ENCODE measurements at regions not wholly inside any gene's neighbourhood (a gene's known extent, or its start where the extent isn't known, plus 50 kb on each side); places are given as distances from the start of the nearest gene placed in this dataset.
A peak's percentile ranks its signal among the peaks of the same experiment; 100 is the strongest.
"Not testable (repeated sequence)": the region's sequence is repeated elsewhere in the genome, so short reads cannot be mapped to it uniquely, and the experiment has no call there.

- in situ Hi-C loops (cut with MboI; ENCODE audit: low pct_unique_long_range_greater_than_20kb in 2 of 9, low sequenced_read_pairs in 9 of 9, unreplicated experiment in 9 of 9) = no loop called here
- H3K4me1 ChIP-seq (replicated peaks in 1 of 2) = no peaks in the 10 kb centered on the region
- no peak overlapping the region for H3K4me3 ChIP-seq
- H3K27ac ChIP-seq = no peak overlapping the region
- 10 to 86% (median 77%) methylated on average over 1 to 3 of the region's 3 CpGs; no CpG with 5 or more reads in 6 of the 10 experiments for WGBS, 10 experiments
- ATAC-seq (replicated peaks in 6 of 8) = no peak
These were observed 282.8 kb upstream of the PROX1 start for GRCh38 chr1:213704941-213705340.

- H3K4me3 ChIP-seq; in situ Hi-C loops (cut with MboI; ENCODE audit: low pct_unique_long_range_greater_than_20kb in 2 of 9, low sequenced_read_pairs in 9 of 9, unreplicated experiment in 9 of 9); H3K27ac ChIP-seq; ATAC-seq (replicated peaks in 6 of 8): not testable (repeated sequence)
- 7 to 97% (median 88%) methylated on average over 2 to 7 of the region's 7 CpGs; no CpG with 5 or more reads in 5 of the 10 experiments for WGBS, 10 experiments
- H3K4me1 ChIP-seq (replicated peaks in 1 of 2) = peaks cover 9 to 14% of the 10 kb centered on the region in 2 donors
These were observed 275.8 kb upstream of the PROX1 start for GRCh38 chr1:213711833-213712490.

DNA sequence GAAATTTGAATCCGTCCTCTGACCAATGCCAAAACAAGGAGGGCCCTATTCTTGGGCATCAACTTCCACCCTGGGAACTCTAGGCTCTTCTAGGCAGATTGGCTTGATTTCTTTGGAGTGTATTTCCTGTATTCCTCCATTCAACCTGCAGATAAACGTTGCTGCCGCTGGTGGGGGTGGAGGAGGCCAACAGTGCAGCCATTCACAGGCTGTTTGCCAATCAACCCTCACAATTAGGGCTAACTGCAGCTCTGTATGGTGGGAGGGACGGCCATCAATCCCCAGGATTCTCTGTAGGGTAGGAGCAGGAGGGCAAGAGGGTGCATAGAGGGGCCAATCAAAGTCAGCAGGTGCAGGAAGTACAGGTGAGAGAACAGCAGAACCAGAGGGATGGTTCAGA is 273.1 kb upstream of the PROX1 start:
- H3K4me1 ChIP-seq (replicated peaks in 1 of 2) = peaks cover 9 to 14% of the 10 kb centered on the region in 2 donors
- 0 to 41% (median 20%) methylated on average over 1 to 4 of the region's 4 CpGs; no CpG with 5 or more reads in 1 of the 10 experiments for WGBS, 10 experiments
- peak in 5 of 8 experiments; percentile 46 to 71 (median 57) for ATAC-seq (replicated peaks in 6 of 8)
- in situ Hi-C loops (cut with MboI; ENCODE audit: low pct_unique_long_range_greater_than_20kb in 2 of 9, low sequenced_read_pairs in 9 of 9, unreplicated experiment in 9 of 9) = no loop called here
- H3K27ac ChIP-seq = no peak overlapping the region
- H3K4me3 ChIP-seq = no peak overlapping the region

DNA sequence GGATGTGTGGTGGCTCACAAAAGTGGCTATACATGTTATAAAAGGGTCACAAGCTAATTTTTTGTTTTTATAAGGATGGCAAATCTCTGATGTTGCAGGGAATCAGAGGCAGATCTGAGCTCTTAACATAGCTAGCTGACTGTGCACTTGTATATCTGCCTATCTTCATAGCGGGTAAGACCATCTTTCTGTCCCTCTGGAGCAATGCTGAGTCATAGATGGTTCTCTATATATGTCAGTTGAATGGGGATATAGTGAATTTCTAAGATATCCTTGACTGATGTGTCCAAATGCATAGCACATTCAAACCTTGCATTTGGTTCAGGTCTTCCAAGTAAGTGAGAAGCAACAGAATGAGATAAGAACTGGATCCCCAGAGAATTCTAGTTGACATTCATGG is 272.6 kb upstream of the PROX1 start:
- 0 to 100% (median 51%) methylated on average over 1 of the region's 1 CpG; no CpG with 5 or more reads in 2 of the 10 experiments for WGBS, 10 experiments
- in situ Hi-C loops (cut with MboI; ENCODE audit: low pct_unique_long_range_greater_than_20kb in 2 of 9, low sequenced_read_pairs in 9 of 9, unreplicated experiment in 9 of 9) = no loop called here
- no peak overlapping the region for H3K27ac ChIP-seq
- peaks cover 9 to 14% of the 10 kb centered on the region in 2 donors for H3K4me1 ChIP-seq (replicated peaks in 1 of 2)
- peak in 2 of 8 experiments; percentile 22 to 24 for ATAC-seq (replicated peaks in 6 of 8)
- no peak overlapping the region for H3K4me3 ChIP-seq

- 0 to 96% (median 67%) methylated on average over 1 to 5 of the region's 5 CpGs; no CpG with 5 or more reads in 2 of the 10 experiments for WGBS, 10 experiments
- in situ Hi-C loops (cut with MboI; ENCODE audit: low pct_unique_long_range_greater_than_20kb in 2 of 9, low sequenced_read_pairs in 9 of 9, unreplicated experiment in 9 of 9) = no loop called here
- H3K4me1 ChIP-seq (replicated peaks in 1 of 2) = peaks cover 9 to 14% of the 10 kb centered on the region in 2 donors
- ATAC-seq (replicated peaks in 6 of 8) = no peak
- H3K4me3 ChIP-seq = no peak overlapping the region
- no peak overlapping the region for H3K27ac ChIP-seq
These were observed 268.3 kb upstream of the PROX1 start for GRCh38 chr1:213719462-213719861.

- ATAC-seq (replicated peaks in 6 of 8) = peak in 3 of 8 experiments; percentile 22 to 61 (median 31)
- in situ Hi-C loops (cut with MboI; ENCODE audit: low pct_unique_long_range_greater_than_20kb in 2 of 9, low sequenced_read_pairs in 9 of 9, unreplicated experiment in 9 of 9) = no loop called here
- peaks cover 8 to 14% of the 10 kb centered on the region in 2 donors for H3K4me1 ChIP-seq (replicated peaks in 1 of 2)
- 5 to 94% (median 63%) methylated on average over 1 to 5 of the region's 5 CpGs; no CpG with 5 or more reads in 1 of the 10 experiments for WGBS, 10 experiments
- no peak overlapping the region for H3K4me3 ChIP-seq
- H3K27ac ChIP-seq = no peak overlapping the region
These were observed 267.7 kb upstream of the PROX1 start for GRCh38 chr1:213720032-213720431.

DNA sequence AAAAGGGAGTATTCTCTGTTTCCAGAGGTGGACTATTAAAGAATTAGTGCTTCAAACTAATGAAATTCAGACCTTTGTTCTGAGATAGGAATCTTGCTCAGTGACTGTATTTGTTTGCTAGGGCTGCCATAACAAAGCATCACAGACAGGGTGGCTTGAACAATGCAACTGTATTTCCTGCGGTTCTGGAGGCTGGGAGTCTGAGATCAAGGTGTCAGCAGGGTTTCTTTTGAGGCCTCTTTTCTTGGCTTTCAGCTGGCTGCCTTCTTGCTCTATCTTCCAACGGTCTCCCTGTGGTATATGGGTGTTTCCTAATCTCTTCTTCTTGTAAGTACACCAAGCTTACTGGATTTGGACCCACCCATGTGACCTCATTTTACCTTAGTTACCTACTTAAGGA is 264.6 kb upstream of the PROX1 start:
- in situ Hi-C loops (cut with MboI; ENCODE audit: low pct_unique_long_range_greater_than_20kb in 2 of 9, low sequenced_read_pairs in 9 of 9, unreplicated experiment in 9 of 9) = no loop called here
- peaks cover 17 to 21% of the 10 kb centered on the region in 2 donors for H3K4me1 ChIP-seq (replicated peaks in 1 of 2)
- WGBS, 10 experiments = 0 to 78% (median 34%) methylated on average over 1 to 2 of the region's 2 CpGs; no CpG with 5 or more reads in 2 of the 10 experiments
- ATAC-seq (replicated peaks in 6 of 8) = no peak
- no peak overlapping the region for H3K4me3 ChIP-seq
- no peak overlapping the region for H3K27ac ChIP-seq

DNA sequence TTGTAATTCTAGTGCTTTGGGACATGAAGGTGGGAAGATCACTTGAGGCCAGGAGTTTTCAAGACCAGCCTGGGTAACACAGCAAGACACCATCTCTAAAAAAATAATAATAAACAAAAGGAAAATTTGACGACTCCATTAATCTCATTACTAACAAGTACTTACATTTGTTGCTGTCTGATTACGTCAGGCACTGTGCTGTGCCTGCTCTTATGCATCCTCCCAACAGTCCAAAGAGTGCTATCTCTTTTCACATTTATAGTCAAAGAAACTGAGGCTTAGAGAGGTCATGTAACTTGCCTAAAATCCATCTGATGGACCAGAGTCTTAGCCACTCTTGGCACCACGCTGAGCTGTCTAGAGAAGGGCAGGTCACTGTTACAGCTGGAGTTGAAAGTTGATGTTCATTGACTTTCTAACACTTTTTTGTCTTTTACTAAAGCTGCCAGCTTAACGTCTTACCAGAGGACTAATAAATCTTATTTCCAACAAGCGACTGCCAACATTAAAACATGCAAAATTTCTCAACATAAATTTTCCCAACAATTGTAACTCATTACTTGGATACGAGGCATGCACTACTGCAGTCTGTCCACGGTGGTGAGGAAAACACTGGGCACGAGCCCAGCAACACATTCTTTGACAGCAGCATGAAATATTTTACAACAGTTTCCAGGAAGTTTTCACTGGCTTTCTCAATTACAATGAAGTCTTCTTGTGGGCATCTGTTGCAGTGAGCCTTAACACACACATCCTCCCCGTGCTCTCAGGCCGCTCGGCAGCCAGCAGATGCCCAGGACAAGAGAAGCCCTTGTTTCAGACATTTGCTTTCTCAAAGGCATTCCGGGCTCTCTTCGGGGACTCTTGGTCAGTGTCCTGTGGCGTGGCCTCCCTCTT is 262.9 kb upstream of the PROX1 start:
- ATAC-seq (replicated peaks in 6 of 8) = peak; percentile 36 to 93 (median 90)
- in situ Hi-C loops (cut with MboI; ENCODE audit: low pct_unique_long_range_greater_than_20kb in 2 of 9, low sequenced_read_pairs in 9 of 9, unreplicated experiment in 9 of 9) = no loop called here
- Histone ChIP-seq H3K4me1 (replicated peaks in 1 of 2) (peaks cover 17 to 21% of the 10 kb centered on the region in 2 donors), H3K27ac (peak overlapping the region; percentile 11 to 24), H3K4me3 (no peak overlapping the region)
- WGBS, 10 experiments = 0 to 80% (median 45%) methylated on average over 1 to 14 of the region's 14 CpGs

DNA sequence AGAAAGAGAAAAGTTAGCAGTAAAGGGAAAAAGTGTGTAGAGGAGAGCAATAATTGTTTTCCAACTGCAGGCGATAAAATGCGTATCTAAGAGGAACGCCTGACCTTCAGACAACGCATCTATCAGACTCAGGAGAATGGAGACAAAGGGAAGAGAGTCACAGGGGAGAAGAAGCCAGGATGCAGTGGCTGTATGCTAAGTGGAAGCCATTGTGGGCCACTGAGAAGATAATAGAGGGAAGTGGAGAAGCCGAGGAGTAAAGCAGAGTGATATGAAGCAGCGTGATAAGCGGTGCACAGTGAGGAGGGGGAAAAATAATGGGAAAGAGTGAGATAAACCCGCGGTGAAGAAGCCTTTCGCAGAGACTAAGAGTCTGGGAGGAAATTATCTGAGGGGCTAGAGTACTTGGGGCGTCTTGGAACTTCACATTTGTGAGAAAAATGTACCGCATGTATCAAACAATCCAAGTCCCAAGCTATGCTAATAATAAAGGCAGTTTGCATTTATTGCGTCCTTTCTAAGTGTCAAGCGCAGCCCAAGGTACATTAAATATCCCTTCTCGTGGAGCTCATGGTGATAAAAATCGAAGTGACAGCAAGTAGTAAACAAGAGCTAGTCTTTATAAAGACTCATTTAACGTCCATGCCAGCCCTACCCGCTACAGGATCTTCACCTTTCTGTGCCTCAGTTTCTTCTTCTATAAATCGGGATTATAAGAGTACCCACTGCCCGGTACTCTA is 259.8 kb upstream of the PROX1 start:
- in situ Hi-C loops (cut with MboI; ENCODE audit: low pct_unique_long_range_greater_than_20kb in 2 of 9, low sequenced_read_pairs in 9 of 9, unreplicated experiment in 9 of 9) = no loop called here
- ATAC-seq (replicated peaks in 6 of 8) = no peak
- Histone ChIP-seq H3K27ac (no peak overlapping the region), H3K4me3 (no peak overlapping the region), H3K4me1 (replicated peaks in 1 of 2) (peaks cover 17 to 21% of the 10 kb centered on the region in 2 donors)
- 20 to 88% (median 80%) methylated on average over 7 to 20 of the region's 20 CpGs; no CpG with 5 or more reads in 1 of the 10 experiments for WGBS, 10 experiments

DNA sequence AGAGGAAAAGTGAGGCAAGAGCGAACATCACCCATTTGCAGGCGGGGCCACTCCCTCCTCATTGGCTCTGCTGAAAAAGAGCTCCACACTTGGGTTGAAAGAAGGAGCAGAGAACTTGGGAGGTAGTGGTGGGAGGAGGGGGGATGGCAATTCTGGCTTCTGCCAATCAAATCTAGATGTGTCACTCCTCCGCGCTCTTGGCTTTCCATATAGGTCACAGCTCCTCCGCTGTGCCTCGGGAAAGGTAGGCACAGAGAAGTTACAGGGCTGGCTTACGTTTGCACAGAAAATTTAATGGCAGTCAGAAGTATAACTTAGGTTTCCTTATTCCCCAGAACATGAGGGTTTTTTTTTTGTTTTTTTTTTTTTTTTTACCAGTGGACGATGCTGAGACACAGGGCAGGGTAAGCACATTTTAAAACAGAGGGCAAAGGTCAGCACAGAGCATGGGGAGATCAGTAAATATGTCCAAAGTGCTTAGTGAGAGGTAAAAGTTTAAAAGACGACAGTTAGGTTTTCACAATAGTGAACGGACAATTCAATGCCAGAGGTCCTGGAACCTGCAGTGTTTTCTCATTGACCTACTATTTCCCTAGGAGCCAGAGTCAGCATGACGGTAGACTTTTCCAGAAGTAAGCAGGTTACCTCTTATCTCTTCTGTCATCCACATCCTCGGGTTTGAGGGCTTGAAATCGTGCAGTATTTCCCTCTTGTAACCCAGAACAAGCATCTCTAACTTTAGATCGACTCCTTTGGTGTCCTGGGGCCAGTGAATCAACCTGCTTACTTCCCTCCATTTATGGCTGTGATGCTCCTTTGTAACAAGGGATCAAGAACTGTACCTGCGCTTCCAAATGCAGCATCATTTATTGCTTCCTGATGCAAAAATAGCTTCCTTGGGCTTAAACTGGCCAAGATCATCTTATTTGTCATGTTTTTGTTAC is 258.9 kb upstream of the PROX1 start:
- H3K4me1 ChIP-seq (replicated peaks in 1 of 2) = peaks cover 17 to 21% of the 10 kb centered on the region in 2 donors
- ATAC-seq (replicated peaks in 6 of 8) = no peak
- in situ Hi-C loops (cut with MboI; ENCODE audit: low pct_unique_long_range_greater_than_20kb in 2 of 9, low sequenced_read_pairs in 9 of 9, unreplicated experiment in 9 of 9) = no loop called here
- no peak overlapping the region for H3K27ac ChIP-seq
- WGBS, 10 experiments = 5 to 94% (median 86%) methylated on average over 4 to 15 of the region's 15 CpGs; no CpG with 5 or more reads in 1 of the 10 experiments
- no peak overlapping the region for H3K4me3 ChIP-seq

GRCh38 chr1:213733705-213734104 is 254.1 kb upstream of the PROX1 start:
- no peak overlapping the region for H3K27ac ChIP-seq
- H3K4me3 ChIP-seq = no peak overlapping the region
- in situ Hi-C loops (cut with MboI; ENCODE audit: low pct_unique_long_range_greater_than_20kb in 2 of 9, low sequenced_read_pairs in 9 of 9, unreplicated experiment in 9 of 9) = no loop called here
- 0 to 100% (median 71%) methylated on average over 1 of the region's 1 CpG; no CpG with 5 or more reads in 1 of the 10 experiments for WGBS, 10 experiments
- ATAC-seq (replicated peaks in 6 of 8) = peak in 1 of 8 experiments; percentile 29
- H3K4me1 ChIP-seq (replicated peaks in 1 of 2) = no peaks in the 10 kb centered on the region

All from motor neuron (in vitro differentiated cells).